ENCODE measurements at regions not wholly inside any gene's neighbourhood (a gene's known extent, or its start where the extent isn't known, plus 50 kb on each side); places are given as distances from the start of the nearest gene placed in this dataset.

GRCh38 chr5:92981001-92981400 is 600.0 kb downstream of the NR2F1-AS1 start:
- DNase-seq (ENCODE audit: low spot score) = no peak
- H3K4me1 Mint-ChIP-seq = peaks cover 2% of the 10 kb centered on the region; the same call in 1 of the 3 replicates
- TF ChIP-seq REST (IDR thresholded peaks at IDR 0.05; ENCODE audit: unreplicated experiment) (no peak), POLR2AphosphoS5 (IDR thresholded peaks at IDR 0.05; ENCODE audit: low read depth) (no peak), ZNF331 (CRISPR knock-in tag; IDR thresholded peaks at IDR 0.05; ENCODE audit: low read depth) (no peak), ZNF462 (CRISPR knock-in tag; IDR thresholded peaks at IDR 0.05) (no peak), EZH2phosphoT487 (IDR thresholded peaks at IDR 0.05; ENCODE audit: unreplicated experiment) (no peak), CTCF (conservative IDR thresholded peaks at IDR 0.05; ENCODE audit: low read depth in 2 of 2) (no peak), EZH2 (IDR thresholded peaks at IDR 0.05; ENCODE audit: low read depth, unreplicated experiment) (no peak), ZNF114 (CRISPR knock-in tag; IDR thresholded peaks at IDR 0.05) (no peak), STAT1 (IDR thresholded peaks at IDR 0.05; ENCODE audit: unreplicated experiment) (no peak), JUNB (IDR thresholded peaks at IDR 0.05; ENCODE audit: unreplicated experiment) (no peak), CREB1 (CRISPR knock-in tag; IDR thresholded peaks at IDR 0.05; ENCODE audit: low read depth) (no peak), NANOG (IDR thresholded peaks at IDR 0.05; ENCODE audit: borderline replicate concordance) (no peak)
- TF ChIP-seq, protein P1, sequence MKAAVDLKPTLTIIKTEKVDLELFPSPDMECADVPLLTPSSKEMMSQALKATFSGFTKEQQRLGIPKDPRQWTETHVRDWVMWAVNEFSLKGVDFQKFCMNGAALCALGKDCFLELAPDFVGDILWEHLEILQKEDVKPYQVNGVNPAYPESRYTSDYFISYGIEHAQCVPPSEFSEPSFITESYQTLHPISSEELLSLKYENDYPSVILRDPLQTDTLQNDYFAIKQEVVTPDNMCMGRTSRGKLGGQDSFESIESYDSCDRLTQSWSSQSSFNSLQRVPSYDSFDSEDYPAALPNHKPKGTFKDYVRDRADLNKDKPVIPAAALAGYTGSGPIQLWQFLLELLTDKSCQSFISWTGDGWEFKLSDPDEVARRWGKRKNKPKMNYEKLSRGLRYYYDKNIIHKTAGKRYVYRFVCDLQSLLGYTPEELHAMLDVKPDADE (IDR thresholded peaks at IDR 0.05) = no peak
- H3K9me2 ChIP-seq (ENCODE audit: insufficient read depth) = no peaks in the 10 kb centered on the region; the same call in 1 of the 2 replicates
- H3K4me2 ChIP-seq = no peak overlapping the region
- no peaks in the 10 kb centered on the region for H4K20me1 ChIP-seq (replicated peaks; ENCODE audit: insufficient read depth)
- no peaks in the 10 kb centered on the region for H3K79me2 ChIP-seq (replicated peaks; ENCODE audit: insufficient read depth)
- no peak overlapping the region for H3K27ac ChIP-seq (ENCODE audit: low read depth)
- no peak for ATAC-seq
- no peak overlapping the region for H3K4me3 ChIP-seq
- no peaks in the 10 kb centered on the region for H3K27me3 ChIP-seq (ENCODE audit: insufficient read depth)
- H3F3A ChIP-seq (replicated peaks; ENCODE audit: low read depth) = no peaks in the 10 kb centered on the region
- no peak overlapping the region for H2AFZ ChIP-seq
- H3K9me3 Mint-ChIP-seq = no peaks in the 10 kb centered on the region
- peaks cover 4% of the 10 kb centered on the region for H3K27me3 Mint-ChIP-seq (ENCODE audit: insufficient read depth, low read depth, poor library complexity)
- no peaks in the 10 kb centered on the region for H3K36me3 ChIP-seq (ENCODE audit: insufficient read depth)
- H3K4me1 ChIP-seq (ENCODE audit: insufficient read depth) = no peaks in the 10 kb centered on the region
- H3K27ac Mint-ChIP-seq = no peak overlapping the region
- H3K4me3 Mint-ChIP-seq = no peak overlapping the region
- H3K36me3 Mint-ChIP-seq (ENCODE audit: low read depth) = no peaks in the 10 kb centered on the region; the same call in 2 of the 3 replicates

Measured in GM23338 (cell line).